Liver (tissue), 8 donors: ENCODE measurements at regions not wholly inside any gene's neighbourhood (a gene's known extent, or its start where the extent isn't known, plus 50 kb on each side); places are given as distances from the start of the nearest gene placed in this dataset.

Source experiments
- DNase-seq: peaks from one replicate; pipeline ENCODE4 v3.0.0-alpha.2; 2017; ENCODE audit warnings: low spot score
- H3K27ac ChIP-seq, 2 donors: one replicate each; pipeline ENCODE4 v1.7.0; 2013; ENCODE audit warnings: inconsistent platforms in 2 of 2, low read length in 2 of 2, control low read depth in 1 of 2, low read depth in 1 of 2, mild to moderate bottlenecking in 1 of 2
- H3K27me3 ChIP-seq, 4 donors: one replicate each; pipeline versions ENCODE4 v1.6.1 to v1.7.0; 2013; ENCODE audit warnings: low read length in 3 of 4, inconsistent platforms in 1 of 4, mild to moderate bottlenecking in 1 of 4, moderate library complexity in 1 of 4; ENCODE audit not compliant: control insufficient read depth in 4 of 4, insufficient read depth in 4 of 4
- H3K36me3 ChIP-seq, 4 donors: one replicate each; pipeline versions ENCODE4 v1.6.1 to v1.7.0; 2013; ENCODE audit warnings: low read length in 3 of 4, mild to moderate bottlenecking in 3 of 4, low read depth in 1 of 4, moderate library complexity in 1 of 4; ENCODE audit not compliant: control insufficient read depth in 4 of 4, insufficient read depth in 3 of 4
- H3K4me1 ChIP-seq, 4 donors: one replicate each; pipeline versions ENCODE4 v1.6.1 to v1.7.0; 2013; ENCODE audit warnings: low read length in 3 of 4, mild to moderate bottlenecking in 3 of 4, moderate library complexity in 1 of 4; ENCODE audit not compliant: control insufficient read depth in 4 of 4, insufficient read depth in 4 of 4
- H3K4me3 ChIP-seq, 3 donors: one replicate each; pipeline versions ENCODE4 v1.6.1 to v1.7.0; 2013; ENCODE audit warnings: low read length in 3 of 3, control low read depth in 1 of 3, low read depth in 1 of 3, mild to moderate bottlenecking in 1 of 3
- H3K9ac ChIP-seq, 2 donors: one replicate each; pipeline ENCODE4 v1.7.0; 2013; ENCODE audit warnings: low read length in 2 of 2, mild to moderate bottlenecking in 2 of 2, moderate library complexity in 2 of 2, control low read depth in 1 of 2, low read depth in 1 of 2
- H3K9me3 ChIP-seq, 4 donors: one replicate each; pipeline versions ENCODE4 v1.6.1 to v1.7.0; 2013; ENCODE audit warnings: low read length in 3 of 4; ENCODE audit not compliant: control insufficient read depth in 4 of 4
- EGR1 ChIP-seq, 2 donors: IDR thresholded peaks; 2 replicates each; pipeline ENCODE4 v1.6.1; 2016 to 2018; ENCODE audit warnings: antibody characterized with exemption in 2 of 2, low read depth in 2 of 2
- FOXA1 ChIP-seq: IDR thresholded peaks from 2 replicates; pipeline ENCODE4 v1.6.1; 2016; ENCODE audit warnings: antibody characterized with exemption
- FOXA2 ChIP-seq: IDR thresholded peaks from 2 replicates; pipeline ENCODE4 v1.6.1; 2016; ENCODE audit warnings: antibody characterized with exemption
- GABPA ChIP-seq, 2 donors: IDR thresholded peaks in 1 of 2; conservative IDR thresholded peaks in 1 of 2; 2 replicates each; pipeline ENCODE4 v1.6.1; 2016; ENCODE audit warnings: antibody characterized with exemption in 2 of 2, mild to moderate bottlenecking in 1 of 2, moderate library complexity in 1 of 2
- HNF4A ChIP-seq, 2 donors: conservative IDR thresholded peaks; 2 replicates each; pipeline ENCODE4 v1.6.1; 2016; ENCODE audit warnings: antibody characterized with exemption in 2 of 2, mild to moderate bottlenecking in 2 of 2
- JUND ChIP-seq, 2 donors: IDR thresholded peaks; 2 replicates each; pipeline ENCODE4 v1.6.1; 2016; ENCODE audit warnings: antibody characterized with exemption in 2 of 2
- RAD21 ChIP-seq, 2 donors: IDR thresholded peaks; 2 replicates each; pipeline ENCODE4 v1.6.1; 2016; ENCODE audit warnings: antibody characterized with exemption in 2 of 2, mild to moderate bottlenecking in 2 of 2
- RXRA ChIP-seq, 2 donors: IDR thresholded peaks; 2 replicates each; pipeline ENCODE4 v1.6.1; 2017 to 2018; ENCODE audit warnings: antibody characterized with exemption in 2 of 2, mild to moderate bottlenecking in 1 of 2
- SP1 ChIP-seq: IDR thresholded peaks from 2 replicates; pipeline ENCODE4 v1.6.1; 2018; ENCODE audit warnings: antibody characterized with exemption, mild to moderate bottlenecking
- TAF1 ChIP-seq: conservative IDR thresholded peaks from 2 replicates; pipeline ENCODE4 v1.6.1; 2016; ENCODE audit warnings: antibody characterized with exemption, mild to moderate bottlenecking
- YY1 ChIP-seq: IDR thresholded peaks from 2 replicates; pipeline ENCODE4 v1.6.1; 2016; ENCODE audit warnings: antibody characterized with exemption, mild to moderate bottlenecking
- WGBS: extraction: QIAGEN DNeasy Blood & Tissue Kit; methylation state at CpG from one replicate; pipeline ENCODE4 v1.1.7; 2013; 5-methylcytosine and 5-hydroxymethylcytosine counted together
- TF ChIP-seq, protein P1 (sequence below): IDR thresholded peaks from 2 replicates; pipeline ENCODE4 v1.6.1; 2016; ENCODE audit warnings: antibody characterized with exemption
- TF ChIP-seq, protein P2 (sequence below): IDR thresholded peaks from 2 replicates; pipeline ENCODE4 v1.6.1; 2016; ENCODE audit warnings: antibody characterized with exemption
- TF ChIP-seq, protein P3 (sequence below): fragments of 150-350 bp; IDR thresholded peaks from 2 replicates; pipeline ENCODE4 v1.5.1; 2017; ENCODE audit warnings: improper control_type of control experiment, low read depth, low read length; ENCODE audit not compliant: missing input control
- TF ChIP-seq, protein P4 (sequence below): IDR thresholded peaks from 2 replicates; pipeline ENCODE4 v1.6.1; 2016; ENCODE audit warnings: antibody characterized with exemption, mild to moderate bottlenecking
- donor health status: healthy.
- donor health status: healthy.
- donor health status: healthy.
- donor health status: healthy.
- donor health status: healthy.

DNA sequence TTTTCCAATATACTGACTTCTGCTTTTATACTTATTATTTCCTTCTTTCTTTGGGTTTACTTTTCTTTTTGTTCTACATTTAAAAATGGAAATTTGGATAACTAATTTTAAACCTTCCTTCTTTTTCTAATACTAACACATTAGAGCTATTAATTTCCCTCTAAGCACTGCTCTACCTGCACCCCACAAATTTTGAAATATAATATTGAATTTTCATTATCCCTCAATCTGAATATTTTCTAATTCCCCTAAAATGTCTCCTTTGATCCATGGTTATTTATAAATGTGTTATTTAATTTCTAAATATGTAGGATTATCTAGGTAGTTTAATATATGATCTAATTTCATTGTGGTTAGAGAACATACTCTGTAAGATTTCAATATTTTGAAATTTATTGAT, 63.4 kb upstream of the LGALSL start:
- H3K27me3 ChIP-seq = no peaks in the 10 kb centered on the region
- no peaks in the 10 kb centered on the region for H3K36me3 ChIP-seq
- no peak overlapping the region for H3K27ac ChIP-seq
- H3K4me1 ChIP-seq = peaks cover 6 to 37% (median 29%) of the 10 kb centered on the region in 4 donors
- no peaks in the 10 kb centered on the region for H3K9me3 ChIP-seq
- no peak overlapping the region for H3K4me3 ChIP-seq
- TF ChIP-seq SP1 (no peak), FOXA2 (no peak), FOXA1 (no peak), RXRA (IDR thresholded peaks at IDR 0.05) (no peak), HNF4A (conservative IDR thresholded peaks at IDR 0.05) (no peak), RAD21 (IDR thresholded peaks at IDR 0.05) (no peak), EGR1 (IDR thresholded peaks at IDR 0.05; ENCODE audit: low read depth in 2 of 2) (no peak), TAF1 (no peak)
- TF ChIP-seq, protein P1, sequence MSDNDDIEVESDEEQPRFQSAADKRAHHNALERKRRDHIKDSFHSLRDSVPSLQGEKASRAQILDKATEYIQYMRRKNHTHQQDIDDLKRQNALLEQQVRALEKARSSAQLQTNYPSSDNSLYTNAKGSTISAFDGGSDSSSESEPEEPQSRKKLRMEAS = no peak
- TF ChIP-seq, protein P2, sequence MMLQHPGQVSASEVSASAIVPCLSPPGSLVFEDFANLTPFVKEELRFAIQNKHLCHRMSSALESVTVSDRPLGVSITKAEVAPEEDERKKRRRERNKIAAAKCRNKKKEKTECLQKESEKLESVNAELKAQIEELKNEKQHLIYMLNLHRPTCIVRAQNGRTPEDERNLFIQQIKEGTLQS = no peak
- TF ChIP-seq, protein P3, sequence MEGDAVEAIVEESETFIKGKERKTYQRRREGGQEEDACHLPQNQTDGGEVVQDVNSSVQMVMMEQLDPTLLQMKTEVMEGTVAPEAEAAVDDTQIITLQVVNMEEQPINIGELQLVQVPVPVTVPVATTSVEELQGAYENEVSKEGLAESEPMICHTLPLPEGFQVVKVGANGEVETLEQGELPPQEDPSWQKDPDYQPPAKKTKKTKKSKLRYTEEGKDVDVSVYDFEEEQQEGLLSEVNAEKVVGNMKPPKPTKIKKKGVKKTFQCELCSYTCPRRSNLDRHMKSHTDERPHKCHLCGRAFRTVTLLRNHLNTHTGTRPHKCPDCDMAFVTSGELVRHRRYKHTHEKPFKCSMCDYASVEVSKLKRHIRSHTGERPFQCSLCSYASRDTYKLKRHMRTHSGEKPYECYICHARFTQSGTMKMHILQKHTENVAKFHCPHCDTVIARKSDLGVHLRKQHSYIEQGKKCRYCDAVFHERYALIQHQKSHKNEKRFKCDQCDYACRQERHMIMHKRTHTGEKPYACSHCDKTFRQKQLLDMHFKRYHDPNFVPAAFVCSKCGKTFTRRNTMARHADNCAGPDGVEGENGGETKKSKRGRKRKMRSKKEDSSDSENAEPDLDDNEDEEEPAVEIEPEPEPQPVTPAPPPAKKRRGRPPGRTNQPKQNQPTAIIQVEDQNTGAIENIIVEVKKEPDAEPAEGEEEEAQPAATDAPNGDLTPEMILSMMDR = no peak
- H3K9ac ChIP-seq = no peak overlapping the region
- no peak for DNase-seq

DNA sequence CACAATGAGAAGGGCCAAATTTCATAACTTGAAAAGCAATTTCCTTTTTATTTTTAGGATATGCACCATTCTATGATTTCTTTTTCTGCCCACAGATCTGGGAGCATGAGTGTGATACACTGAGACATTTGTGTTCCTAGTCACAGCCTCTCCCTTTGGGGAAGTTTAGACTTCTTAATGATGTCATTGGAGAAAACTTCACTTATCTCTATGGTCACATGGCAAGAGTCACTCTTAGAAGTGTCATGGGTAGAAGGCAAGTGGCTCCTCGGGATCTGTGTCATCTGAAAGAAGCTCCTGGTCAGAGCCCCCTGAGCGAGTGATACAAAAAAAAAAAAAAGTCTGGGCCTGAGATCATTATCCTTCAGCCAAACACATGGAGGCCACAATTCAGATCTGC, 62.5 kb upstream of the LGALSL start:
- DNase-seq = no peak
- Histone ChIP-seq H3K4me3 (no peak overlapping the region), H3K27ac (peak overlapping the region; percentile 6 to 21), H3K36me3 (no peaks in the 10 kb centered on the region), H3K9ac (no peak overlapping the region), H3K4me1 (peaks cover 6 to 37% (median 29%) of the 10 kb centered on the region in 4 donors), H3K9me3 (no peaks in the 10 kb centered on the region), H3K27me3 (no peaks in the 10 kb centered on the region)
- WGBS = 70% methylated on average over 2 of the region's 2 CpGs
- TF ChIP-seq JUND (IDR thresholded peaks at IDR 0.05) = peak in 1 of 2 donors; percentile 2
- TF ChIP-seq YY1 = no peak
- no peak for TF ChIP-seq GABPA (IDR thresholded peaks at IDR 0.05 in 1 of 2, conservative IDR thresholded peaks at IDR 0.05 in 1 of 2)
- no peak for TF ChIP-seq FOXA2
- TF ChIP-seq, protein P4, sequence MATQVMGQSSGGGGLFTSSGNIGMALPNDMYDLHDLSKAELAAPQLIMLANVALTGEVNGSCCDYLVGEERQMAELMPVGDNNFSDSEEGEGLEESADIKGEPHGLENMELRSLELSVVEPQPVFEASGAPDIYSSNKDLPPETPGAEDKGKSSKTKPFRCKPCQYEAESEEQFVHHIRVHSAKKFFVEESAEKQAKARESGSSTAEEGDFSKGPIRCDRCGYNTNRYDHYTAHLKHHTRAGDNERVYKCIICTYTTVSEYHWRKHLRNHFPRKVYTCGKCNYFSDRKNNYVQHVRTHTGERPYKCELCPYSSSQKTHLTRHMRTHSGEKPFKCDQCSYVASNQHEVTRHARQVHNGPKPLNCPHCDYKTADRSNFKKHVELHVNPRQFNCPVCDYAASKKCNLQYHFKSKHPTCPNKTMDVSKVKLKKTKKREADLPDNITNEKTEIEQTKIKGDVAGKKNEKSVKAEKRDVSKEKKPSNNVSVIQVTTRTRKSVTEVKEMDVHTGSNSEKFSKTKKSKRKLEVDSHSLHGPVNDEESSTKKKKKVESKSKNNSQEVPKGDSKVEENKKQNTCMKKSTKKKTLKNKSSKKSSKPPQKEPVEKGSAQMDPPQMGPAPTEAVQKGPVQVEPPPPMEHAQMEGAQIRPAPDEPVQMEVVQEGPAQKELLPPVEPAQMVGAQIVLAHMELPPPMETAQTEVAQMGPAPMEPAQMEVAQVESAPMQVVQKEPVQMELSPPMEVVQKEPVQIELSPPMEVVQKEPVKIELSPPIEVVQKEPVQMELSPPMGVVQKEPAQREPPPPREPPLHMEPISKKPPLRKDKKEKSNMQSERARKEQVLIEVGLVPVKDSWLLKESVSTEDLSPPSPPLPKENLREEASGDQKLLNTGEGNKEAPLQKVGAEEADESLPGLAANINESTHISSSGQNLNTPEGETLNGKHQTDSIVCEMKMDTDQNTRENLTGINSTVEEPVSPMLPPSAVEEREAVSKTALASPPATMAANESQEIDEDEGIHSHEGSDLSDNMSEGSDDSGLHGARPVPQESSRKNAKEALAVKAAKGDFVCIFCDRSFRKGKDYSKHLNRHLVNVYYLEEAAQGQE = no peak
